SJSA1 (cell line): ENCODE measurements at regions not wholly inside any gene's neighbourhood (a gene's known extent, or its start where the extent isn't known, plus 50 kb on each side); places are given as distances from the start of the nearest gene placed in this dataset.
A peak's percentile ranks its signal among the peaks of the same experiment; 100 is the strongest.
"Not testable (repeated sequence)": the region's sequence is repeated elsewhere in the genome, so short reads cannot be mapped to it uniquely, and the experiment has no call there.

ENCODE experiments used
- DNase-seq, 2 experiments: peaks; one replicate each; pipeline ENCODE4 v3.0.0-alpha.2; 2015 to 2020; ENCODE audit warnings: low spot score in 2 of 2, low read depth in 1 of 2
- H3K27ac ChIP-seq: fragments of 250-450 bp; sonication (Bioruptor Pico); 2 replicates; pipeline ENCODE4 v1.5.1; 2020; ENCODE audit warnings: mild to moderate bottlenecking, moderate library complexity
- H3K27me3 ChIP-seq: fragments of 250-450 bp; sonication (Bioruptor Pico); replicated peaks from 2 replicates; pipeline ENCODE4 v1.5.1; 2020; ENCODE audit warnings: mild to moderate bottlenecking, moderate library complexity
- H3K36me3 ChIP-seq: fragments of 250-450 bp; sonication (Bioruptor Pico); 2 replicates; pipeline ENCODE4 v1.5.1; 2020; ENCODE audit warnings: mild to moderate bottlenecking
- H3K4me1 ChIP-seq: fragments of 250-450 bp; sonication (Bioruptor Pico); replicated peaks from 2 replicates; pipeline ENCODE4 v1.6.1; 2021; ENCODE audit warnings: mild to moderate bottlenecking
- H3K4me3 ChIP-seq: fragments of 250-450 bp; sonication (Bioruptor Pico); 2 replicates; pipeline ENCODE4 v1.5.1; 2020; ENCODE audit warnings: mild to moderate bottlenecking
- H3K9me3 ChIP-seq: fragments of 250-450 bp; sonication (Bioruptor Pico); replicated peaks from 2 replicates; pipeline ENCODE4 v1.5.1; 2020; ENCODE audit warnings: mild to moderate bottlenecking

DNA sequence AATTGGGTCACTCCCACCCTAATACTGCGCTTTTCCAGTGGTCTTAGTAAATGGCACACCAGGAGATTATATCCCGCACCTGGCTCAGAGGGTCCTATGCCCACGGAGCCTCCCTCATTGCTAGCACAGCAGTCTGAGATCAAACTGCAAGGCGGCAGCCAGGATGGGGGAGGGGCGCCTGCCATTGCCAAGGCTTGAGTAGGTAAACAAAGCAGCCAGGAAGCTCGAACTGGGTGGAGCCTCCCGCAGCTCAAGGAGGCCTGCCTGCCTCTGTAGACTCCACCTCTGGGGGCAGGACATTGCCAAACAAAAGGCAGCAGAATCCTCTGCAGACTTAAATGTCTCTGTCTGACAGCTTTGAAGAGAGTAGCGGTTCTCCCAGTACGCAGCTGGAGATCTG is 52.4 kb upstream of the PMPCB start:
- not testable (repeated sequence) for H3K4me1 ChIP-seq

GRCh38 chr7:103240806-103241205 is 56.4 kb upstream of the PMPCB start:
- H3K9me3 ChIP-seq: no peaks in the 10 kb centered on the region
- no peak overlapping the region for H3K4me3 ChIP-seq
- H3K27me3 ChIP-seq: no peaks in the 10 kb centered on the region
- no peaks in the 10 kb centered on the region for H3K4me1 ChIP-seq
- DNase-seq: no peak
- no peak overlapping the region for H3K27ac ChIP-seq
- H3K36me3 ChIP-seq: no peaks in the 10 kb centered on the region

More for the DNA sequence above, 52.4 kb upstream of the PMPCB start:
- not testable (repeated sequence) for H3K9me3 ChIP-seq, H3K36me3 ChIP-seq, H3K27ac ChIP-seq, H3K4me3 ChIP-seq, H3K27me3 ChIP-seq
- peak in 1 of 2 experiments; percentile 43 for DNase-seq

- not testable (repeated sequence) for H3K4me3 ChIP-seq, H3K9me3 ChIP-seq, H3K36me3 ChIP-seq, H3K27ac ChIP-seq, DNase-seq, H3K4me1 ChIP-seq, H3K27me3 ChIP-seq
Measured at GRCh38 chr7:103235824-103236223, 61.4 kb upstream of the PMPCB start.

- H3K4me3 ChIP-seq, H3K4me1 ChIP-seq, H3K27ac ChIP-seq, H3K36me3 ChIP-seq, DNase-seq, H3K27me3 ChIP-seq, H3K9me3 ChIP-seq: not testable (repeated sequence)
Measured at GRCh38 chr7:103234877-103235276, 62.4 kb upstream of the PMPCB start.

DNA sequence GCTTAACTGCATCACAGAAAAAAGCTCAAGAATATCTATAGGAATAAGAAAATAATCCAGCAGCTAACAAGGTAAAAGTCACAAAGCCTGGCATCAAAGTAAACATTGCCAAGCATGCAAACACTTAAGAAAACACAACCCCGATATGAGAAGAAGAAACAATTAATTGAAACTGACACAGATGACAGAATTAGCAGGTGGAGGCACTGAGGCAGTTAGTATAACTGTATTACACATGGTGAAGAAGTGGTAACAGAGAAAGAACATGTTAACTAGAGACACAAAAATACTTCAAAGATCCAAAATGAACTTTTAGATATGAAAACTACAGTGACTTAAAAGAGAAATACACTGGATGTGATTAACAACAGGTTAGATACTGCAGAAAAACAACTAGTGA is 69.4 kb upstream of the PMPCB start:
- not testable (repeated sequence) for H3K36me3 ChIP-seq, H3K27me3 ChIP-seq, H3K4me3 ChIP-seq, H3K27ac ChIP-seq, H3K4me1 ChIP-seq, DNase-seq, H3K9me3 ChIP-seq

DNA sequence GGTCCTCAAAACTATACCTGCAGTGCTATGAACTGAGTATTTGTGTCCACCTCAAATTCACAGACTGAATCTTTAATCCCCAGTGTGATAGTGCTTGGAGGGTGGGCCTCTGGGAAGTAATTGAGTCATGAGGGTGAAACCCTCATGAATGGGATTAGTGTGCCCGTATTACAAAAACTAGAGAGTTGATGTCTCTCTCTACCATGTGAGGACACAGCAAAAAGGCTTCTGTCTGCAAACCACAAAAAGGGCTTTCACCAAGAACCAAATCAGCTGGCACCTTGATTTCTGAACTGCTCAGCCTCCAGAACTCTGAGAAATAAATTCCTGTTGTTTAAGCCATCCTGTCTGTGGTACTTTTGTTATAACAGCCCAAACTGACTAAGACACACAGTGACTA is 71.4 kb upstream of the PMPCB start:
- H3K9me3 ChIP-seq, H3K4me1 ChIP-seq, H3K36me3 ChIP-seq, DNase-seq, H3K27ac ChIP-seq, H3K27me3 ChIP-seq, H3K4me3 ChIP-seq: not testable (repeated sequence)

- H3K27ac ChIP-seq, H3K9me3 ChIP-seq, H3K4me3 ChIP-seq, H3K27me3 ChIP-seq, H3K36me3 ChIP-seq, DNase-seq, H3K4me1 ChIP-seq: not testable (repeated sequence)
Measured at GRCh38 chr7:103223065-103223464, 74.2 kb upstream of the NAPEPLD start.

DNA sequence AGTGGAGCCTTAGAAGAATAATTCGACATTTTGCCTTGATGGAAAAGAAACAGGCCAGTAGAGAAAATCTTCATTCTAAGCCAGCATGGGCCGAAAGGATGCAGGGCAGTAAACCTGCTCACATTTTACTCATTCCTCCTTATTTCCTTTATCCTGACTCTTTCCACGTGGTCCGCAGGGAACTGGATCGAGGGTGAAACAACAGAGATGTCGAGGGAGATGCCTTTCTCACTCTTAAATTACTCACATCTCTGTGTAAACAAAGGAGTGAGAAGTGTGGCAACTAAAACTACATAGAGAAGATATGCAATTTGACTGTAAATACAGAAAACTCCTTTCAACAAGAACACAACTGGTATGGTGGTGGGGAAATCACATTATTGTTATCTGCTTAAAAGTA is 62.1 kb upstream of the NAPEPLD start:
- not testable (repeated sequence) for H3K27me3 ChIP-seq, H3K9me3 ChIP-seq, H3K36me3 ChIP-seq, DNase-seq, H3K4me1 ChIP-seq, H3K4me3 ChIP-seq, H3K27ac ChIP-seq

DNA sequence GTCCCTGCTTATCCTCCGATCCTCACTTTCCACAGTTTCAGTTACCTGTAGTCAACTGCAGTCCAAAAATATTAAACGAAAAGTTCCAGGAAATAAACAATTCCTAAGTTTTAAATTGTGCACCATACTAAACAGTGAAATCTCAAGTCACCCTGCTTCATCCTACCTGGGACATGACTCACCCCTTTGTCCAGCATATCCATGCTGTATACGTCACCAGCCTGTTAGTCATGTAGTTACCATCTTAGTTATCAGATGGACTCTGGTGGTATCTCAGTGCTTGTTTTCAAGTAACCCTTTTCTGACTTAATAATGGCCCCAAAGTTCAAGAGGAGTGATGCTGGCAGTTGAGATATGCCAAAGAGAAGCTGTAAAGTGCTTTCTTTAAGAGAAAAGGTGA is 50.3 kb upstream of the NAPEPLD start:
- H3K4me1 ChIP-seq, H3K27ac ChIP-seq, DNase-seq, H3K27me3 ChIP-seq, H3K4me3 ChIP-seq, H3K9me3 ChIP-seq, H3K36me3 ChIP-seq: not testable (repeated sequence)
